ENCODE measurements at regions not wholly inside any gene's neighbourhood (a gene's known extent, or its start where the extent isn't known, plus 50 kb on each side); places are given as distances from the start of the nearest gene placed in this dataset.
"Not testable (repeated sequence)": the region's sequence is repeated elsewhere in the genome, so short reads cannot be mapped to it uniquely, and the experiment has no call there.

DNA sequence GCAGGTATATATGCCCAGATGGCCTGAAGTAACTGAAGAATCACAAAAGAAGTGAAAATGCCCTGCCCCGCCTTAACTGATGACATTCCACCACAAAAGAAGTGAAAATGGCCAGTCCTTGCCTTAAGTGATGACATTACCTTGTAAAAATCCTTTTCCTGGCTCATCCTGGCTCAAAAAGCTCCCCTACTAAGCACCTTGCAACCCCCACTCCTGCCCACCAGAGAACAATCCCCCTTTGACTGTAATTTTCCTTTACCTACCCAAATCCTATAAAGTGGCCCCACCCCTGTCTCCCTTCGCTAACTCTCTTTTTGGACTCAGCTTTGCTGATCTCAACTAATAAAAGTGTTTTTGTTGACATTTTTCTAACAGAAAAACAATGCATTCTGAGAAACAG, 385.4 kb upstream of the CXADR start:
- TF ChIP-seq, protein P1, sequence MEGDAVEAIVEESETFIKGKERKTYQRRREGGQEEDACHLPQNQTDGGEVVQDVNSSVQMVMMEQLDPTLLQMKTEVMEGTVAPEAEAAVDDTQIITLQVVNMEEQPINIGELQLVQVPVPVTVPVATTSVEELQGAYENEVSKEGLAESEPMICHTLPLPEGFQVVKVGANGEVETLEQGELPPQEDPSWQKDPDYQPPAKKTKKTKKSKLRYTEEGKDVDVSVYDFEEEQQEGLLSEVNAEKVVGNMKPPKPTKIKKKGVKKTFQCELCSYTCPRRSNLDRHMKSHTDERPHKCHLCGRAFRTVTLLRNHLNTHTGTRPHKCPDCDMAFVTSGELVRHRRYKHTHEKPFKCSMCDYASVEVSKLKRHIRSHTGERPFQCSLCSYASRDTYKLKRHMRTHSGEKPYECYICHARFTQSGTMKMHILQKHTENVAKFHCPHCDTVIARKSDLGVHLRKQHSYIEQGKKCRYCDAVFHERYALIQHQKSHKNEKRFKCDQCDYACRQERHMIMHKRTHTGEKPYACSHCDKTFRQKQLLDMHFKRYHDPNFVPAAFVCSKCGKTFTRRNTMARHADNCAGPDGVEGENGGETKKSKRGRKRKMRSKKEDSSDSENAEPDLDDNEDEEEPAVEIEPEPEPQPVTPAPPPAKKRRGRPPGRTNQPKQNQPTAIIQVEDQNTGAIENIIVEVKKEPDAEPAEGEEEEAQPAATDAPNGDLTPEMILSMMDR (IDR thresholded peaks at IDR 0.05) = not testable (repeated sequence)
- TF ChIP-seq POLR2A, POLR2AphosphoS5 (IDR thresholded peaks at IDR 0.05): not testable (repeated sequence)

All from prostate gland (tissue), 2 donors.